OCI-LY1 (cell line): ENCODE measurements at regions not wholly inside any gene's neighbourhood (a gene's known extent, or its start where the extent isn't known, plus 50 kb on each side); places are given as distances from the start of the nearest gene placed in this dataset.

Experiments
- H2AFZ ChIP-seq: fragments of 200-600 bp; sonication (generic), shearing (Covaris generic); 2 replicates; pipeline ENCODE4 v1.6.0; 2014; ENCODE audit warnings: antibody characterized with exemption, mild to moderate bottlenecking, low read length
- H3F3A ChIP-seq: fragments of 200-600 bp; sonication (generic), shearing (Covaris generic); 2 replicates; pipeline ENCODE4 v1.6.0; 2014; ENCODE audit warnings: mild to moderate bottlenecking, antibody characterized with exemption, low read length, moderate library complexity; ENCODE audit not compliant: insufficient read depth
- H3K27ac ChIP-seq: fragments of 200-600 bp; sonication (generic); 2 replicates; pipeline ENCODE4 v1.5.1; 2014; ENCODE audit warnings: low read length, mixed run types, mild to moderate bottlenecking, low read depth; ENCODE audit not compliant: poor library complexity, severe bottlenecking
- H3K27me3 ChIP-seq: fragments of 200-600 bp; sonication (generic); 2 replicates; pipeline ENCODE4 v1.6.0; 2014; ENCODE audit warnings: antibody characterized with exemption, mild to moderate bottlenecking, low read length, moderate library complexity; ENCODE audit not compliant: insufficient read depth
- H3K36me3 ChIP-seq: fragments of 200-600 bp; sonication (generic); 2 replicates; pipeline ENCODE4 v1.6.1; 2014; ENCODE audit warnings: mild to moderate bottlenecking, antibody characterized with exemption, low read length, moderate library complexity, mixed read lengths; ENCODE audit not compliant: insufficient read depth
- H3K4me1 ChIP-seq: fragments of 200-600 bp; sonication (generic); 2 replicates; pipeline ENCODE4 v1.5.1; 2014; ENCODE audit warnings: mild to moderate bottlenecking, low read length, moderate library complexity; ENCODE audit not compliant: insufficient read depth, severe bottlenecking
- H3K4me2 ChIP-seq: fragments of 200-600 bp; sonication (generic), shearing (Covaris generic); 2 replicates; pipeline ENCODE4 v1.6.1; 2014; ENCODE audit warnings: low read length
- H3K4me3 ChIP-seq: fragments of 200-600 bp; sonication (generic); 2 replicates; pipeline ENCODE4 v1.5.1; 2014; ENCODE audit warnings: low read length, low read depth, mild to moderate bottlenecking, mixed read lengths; ENCODE audit not compliant: poor library complexity, severe bottlenecking
- H3K79me2 ChIP-seq: fragments of 200-600 bp; shearing (Covaris generic); 2 replicates; pipeline ENCODE4 v1.6.1; 2016; ENCODE audit warnings: mixed run types, low read length, mixed read lengths; ENCODE audit not compliant: insufficient read depth
- H3K9ac ChIP-seq: fragments of 200-600 bp; sonication (generic), shearing (Covaris generic); 2 replicates; pipeline ENCODE4 v1.6.1; 2014; ENCODE audit warnings: mild to moderate bottlenecking, low read length, mixed read lengths
- H3K9me2 ChIP-seq: fragments of 200-600 bp; sonication (generic), shearing (Covaris generic); 2 replicates; pipeline ENCODE4 v1.6.1; 2014; ENCODE audit warnings: low read depth, mild to moderate bottlenecking, low read length, mixed read lengths
- H3K9me3 ChIP-seq: fragments of 200-600 bp; shearing (Covaris generic); 2 replicates; pipeline ENCODE4 v1.6.1; 2014; ENCODE audit warnings: low read length, mixed read lengths
- H4K20me1 ChIP-seq: fragments of 200-600 bp; sonication (generic), shearing (Covaris generic); 2 replicates; pipeline ENCODE4 v1.6.0; 2016; ENCODE audit warnings: mild to moderate bottlenecking, low read length; ENCODE audit not compliant: insufficient read depth
- EZH2 ChIP-seq: fragments of 200-600 bp; sonication (generic), shearing (Covaris generic); IDR thresholded peaks from 2 replicates; pipeline ENCODE4 v1.8.0; 2017; ENCODE audit warnings: borderline replicate concordance, mixed run types, mild to moderate bottlenecking, antibody characterized with exemption, low read length, moderate library complexity, mixed read lengths
- TF ChIP-seq, protein P1 (sequence below): fragments of 200-600 bp; sonication (generic), shearing (Covaris generic); IDR thresholded peaks from 2 replicates; pipeline ENCODE4 v1.5.1; 2017; ENCODE audit warnings: mild to moderate bottlenecking, antibody characterized with exemption, low read length, moderate library complexity, mixed read lengths

DNA sequence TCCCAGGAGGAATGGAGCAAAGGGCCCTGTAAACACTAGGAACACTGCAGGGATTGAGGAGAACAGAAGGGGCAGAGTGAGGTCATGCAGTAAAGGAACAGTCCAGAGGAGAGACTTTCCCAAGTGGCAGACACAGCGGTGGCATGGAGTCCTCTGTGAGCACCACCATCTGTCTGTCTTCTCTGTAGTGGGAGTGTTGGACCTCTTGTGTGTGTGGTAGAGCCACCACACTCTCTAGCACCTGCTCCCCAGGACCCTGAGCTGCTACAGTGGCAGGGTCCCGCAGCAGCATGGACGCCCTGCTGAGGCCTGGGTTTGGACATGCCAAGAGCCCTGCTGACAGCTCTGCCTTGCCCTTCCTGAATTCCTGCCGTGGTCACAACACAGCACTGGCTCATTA, 75.7 kb upstream of the LARP1 start:
- no peak overlapping the region for H2AFZ ChIP-seq
- H3K27ac ChIP-seq = no peak overlapping the region
- peaks cover 11% of the 10 kb centered on the region for H3K4me1 ChIP-seq
- TF ChIP-seq, protein P1, sequence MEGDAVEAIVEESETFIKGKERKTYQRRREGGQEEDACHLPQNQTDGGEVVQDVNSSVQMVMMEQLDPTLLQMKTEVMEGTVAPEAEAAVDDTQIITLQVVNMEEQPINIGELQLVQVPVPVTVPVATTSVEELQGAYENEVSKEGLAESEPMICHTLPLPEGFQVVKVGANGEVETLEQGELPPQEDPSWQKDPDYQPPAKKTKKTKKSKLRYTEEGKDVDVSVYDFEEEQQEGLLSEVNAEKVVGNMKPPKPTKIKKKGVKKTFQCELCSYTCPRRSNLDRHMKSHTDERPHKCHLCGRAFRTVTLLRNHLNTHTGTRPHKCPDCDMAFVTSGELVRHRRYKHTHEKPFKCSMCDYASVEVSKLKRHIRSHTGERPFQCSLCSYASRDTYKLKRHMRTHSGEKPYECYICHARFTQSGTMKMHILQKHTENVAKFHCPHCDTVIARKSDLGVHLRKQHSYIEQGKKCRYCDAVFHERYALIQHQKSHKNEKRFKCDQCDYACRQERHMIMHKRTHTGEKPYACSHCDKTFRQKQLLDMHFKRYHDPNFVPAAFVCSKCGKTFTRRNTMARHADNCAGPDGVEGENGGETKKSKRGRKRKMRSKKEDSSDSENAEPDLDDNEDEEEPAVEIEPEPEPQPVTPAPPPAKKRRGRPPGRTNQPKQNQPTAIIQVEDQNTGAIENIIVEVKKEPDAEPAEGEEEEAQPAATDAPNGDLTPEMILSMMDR = no peak
- no peak for TF ChIP-seq EZH2
- no peak overlapping the region for H3K4me3 ChIP-seq
- H3K9me3 ChIP-seq = no peaks in the 10 kb centered on the region; the same call in 1 of the 2 replicates
- H3K9me2 ChIP-seq = no peaks in the 10 kb centered on the region
- no peak overlapping the region for H3K4me2 ChIP-seq
- H3F3A ChIP-seq = no peaks in the 10 kb centered on the region
- H3K27me3 ChIP-seq = no peaks in the 10 kb centered on the region
- H3K36me3 ChIP-seq = peaks cover 3% of the 10 kb centered on the region; the same call in 1 of the 2 replicates
- H3K9ac ChIP-seq = no peak overlapping the region
- no peaks in the 10 kb centered on the region for H4K20me1 ChIP-seq
- H3K79me2 ChIP-seq = peaks cover 12% of the 10 kb centered on the region; the same call in 1 of the 2 replicates

DNA sequence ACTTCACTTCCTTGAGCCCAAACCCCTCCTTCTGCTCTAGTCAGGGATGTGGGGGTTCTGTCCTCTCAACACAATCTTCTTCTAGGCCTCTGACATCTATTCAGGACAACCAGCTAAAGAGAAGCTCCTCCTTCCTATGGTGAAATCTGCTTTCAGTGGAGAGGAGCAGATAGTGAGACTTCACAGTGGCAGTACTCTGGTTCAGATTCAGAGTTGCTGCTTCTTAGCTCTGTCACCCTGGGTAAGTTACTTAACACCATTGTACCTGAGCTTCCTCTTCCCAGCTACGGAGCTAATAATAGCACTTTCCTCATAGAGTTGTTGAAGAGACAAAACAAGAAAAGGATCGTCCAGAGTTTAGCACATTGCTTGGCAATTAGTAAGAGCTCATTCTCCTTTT, 77.3 kb upstream of the LARP1 start:
- Histone ChIP-seq H3K4me3 (no peak overlapping the region), H3K36me3 (no peaks in the 10 kb centered on the region)

DNA sequence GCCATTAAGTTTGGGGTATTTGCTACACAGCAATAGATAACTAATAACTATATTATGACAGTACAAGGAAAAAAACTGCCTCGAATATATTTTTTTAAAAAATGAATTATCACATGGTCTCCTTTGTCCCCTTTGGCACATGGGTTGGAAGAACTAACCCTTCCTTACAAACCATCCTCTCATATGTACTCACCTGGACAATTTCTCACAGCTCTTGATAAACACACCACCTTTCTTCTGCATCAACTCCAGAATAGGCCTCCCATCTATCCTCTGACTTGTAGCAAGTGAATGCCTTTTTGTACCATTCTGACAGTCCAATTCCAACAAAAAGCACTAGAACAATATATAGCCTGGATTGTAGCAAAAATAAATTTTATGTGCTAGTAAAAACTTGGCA, 78.7 kb upstream of the LARP1 start:
- no peak for TF ChIP-seq EZH2
- TF ChIP-seq, protein P1 = no peak
- no peaks in the 10 kb centered on the region for H3K4me1 ChIP-seq
- H2AFZ ChIP-seq = no peak overlapping the region
- no peak overlapping the region for H3K4me3 ChIP-seq
- H3K36me3 ChIP-seq = no peaks in the 10 kb centered on the region
- no peaks in the 10 kb centered on the region for H3F3A ChIP-seq
- H3K27me3 ChIP-seq = no peaks in the 10 kb centered on the region
- no peak overlapping the region for H3K27ac ChIP-seq
- H3K9me2 ChIP-seq = no peaks in the 10 kb centered on the region
- no peaks in the 10 kb centered on the region for H3K79me2 ChIP-seq
- H3K9ac ChIP-seq = no peak overlapping the region
- no peaks in the 10 kb centered on the region for H4K20me1 ChIP-seq
- H3K4me2 ChIP-seq = no peak overlapping the region
- no peaks in the 10 kb centered on the region; the same call in 1 of the 2 replicates for H3K9me3 ChIP-seq

More for the DNA sequence above, 77.3 kb upstream of the LARP1 start:
- no peaks in the 10 kb centered on the region for H3K9me2 ChIP-seq
- H3F3A ChIP-seq = no peaks in the 10 kb centered on the region
- H4K20me1 ChIP-seq = no peaks in the 10 kb centered on the region
- H3K4me2 ChIP-seq = no peak overlapping the region
- no peak overlapping the region for H3K27ac ChIP-seq
- H3K9me3 ChIP-seq = no peaks in the 10 kb centered on the region; the same call in 1 of the 2 replicates
- H3K79me2 ChIP-seq = no peaks in the 10 kb centered on the region
- TF ChIP-seq EZH2 = no peak
- TF ChIP-seq, protein P1 = no peak
- no peak overlapping the region for H2AFZ ChIP-seq
- no peaks in the 10 kb centered on the region for H3K27me3 ChIP-seq
- no peak overlapping the region for H3K9ac ChIP-seq
- H3K4me1 ChIP-seq = no peaks in the 10 kb centered on the region
